ENCODE measurements at regions not wholly inside any gene's neighbourhood (a gene's known extent, or its start where the extent isn't known, plus 50 kb on each side); places are given as distances from the start of the nearest gene placed in this dataset.

GRCh38 chr5:98193921-98194760, 579.3 kb upstream of the RGMB start:
- Mint-ChIP-seq H3K27ac (ENCODE audit: unreplicated experiment) (no peak overlapping the region), H3K4me3 (ENCODE audit: unreplicated experiment) (no peak overlapping the region)
- CTCF ChIA-PET, result no interaction called here

DNA sequence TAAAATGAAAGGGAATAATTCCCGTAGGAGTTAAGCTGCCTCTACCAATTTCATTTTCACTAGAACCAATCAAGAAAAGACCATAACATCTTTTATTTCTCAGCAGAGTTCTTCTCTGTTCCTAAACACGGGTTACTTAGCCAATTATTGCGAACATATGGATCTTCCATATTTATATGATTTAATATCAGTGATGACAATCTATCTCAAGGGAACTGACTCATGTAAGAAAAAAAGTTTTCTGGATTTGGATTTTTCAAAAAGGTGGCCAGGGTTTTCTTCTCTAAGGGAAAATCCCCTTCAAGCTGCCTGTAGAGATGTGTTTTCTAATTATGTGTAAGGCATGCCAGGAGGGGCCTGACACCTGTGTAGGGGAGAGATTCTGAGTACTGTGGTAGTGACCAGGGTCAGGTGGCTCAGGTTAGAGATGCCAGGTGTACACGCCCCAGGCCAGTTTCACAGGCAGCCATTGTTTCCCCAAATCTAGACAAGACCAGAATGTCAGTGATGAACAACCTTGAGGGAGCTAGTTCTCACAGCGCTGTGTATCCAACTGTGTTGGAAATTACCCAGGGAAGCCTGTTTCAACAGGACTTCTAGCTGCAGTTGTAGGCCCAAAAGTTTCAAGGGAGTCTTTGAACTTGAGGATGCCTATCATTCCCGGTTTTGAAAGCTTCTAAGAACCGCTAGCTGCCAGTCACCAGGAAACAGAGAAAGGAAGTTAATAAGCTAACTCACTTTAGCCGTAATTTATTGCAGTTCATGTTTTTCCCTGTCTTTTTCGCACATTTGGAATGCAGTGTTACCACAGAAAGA, 572.5 kb upstream of the RGMB start:
- H3K36me3 Mint-ChIP-seq (ENCODE audit: insufficient read depth, unreplicated experiment), result no peaks in the 10 kb centered on the region
- Histone ChIP-seq H3K4me3 (ENCODE audit: low read depth, low read length) (no peak overlapping the region), H3K36me3 (ENCODE audit: control insufficient read depth, insufficient read depth, low read length) (no peaks in the 10 kb centered on the region), H3K4me1 (no peaks in the 10 kb centered on the region), H3K9me3 (no peaks in the 10 kb centered on the region), H3K27me3 (replicated peaks; ENCODE audit: control insufficient read depth, insufficient read depth, low read length) (no peaks in the 10 kb centered on the region)
- no TSS peak for BruUV-seq (replicated peaks)
- ChIA-PET CTCF (no interaction called here), POLR2A (no interaction called here)
- H3K4me1 Mint-ChIP-seq (ENCODE audit: low read depth, unreplicated experiment), result no peaks in the 10 kb centered on the region
- DNase-seq, result no peak
- H3K27me3 Mint-ChIP-seq (ENCODE audit: insufficient read depth, unreplicated experiment), result no peaks in the 10 kb centered on the region
- TF ChIP-seq CTCF (IDR thresholded peaks at IDR 0.05; ENCODE audit: insufficient read depth in 1 of 2, low read depth in 1 of 2, low read length in 1 of 2, severe bottlenecking in 1 of 2, unreplicated experiment in 1 of 2), result no peak
- intact Hi-C loops (cut with micrococcal nuclease; ENCODE audit: unreplicated experiment), result no loop called here
- no peak overlapping the region for H3K27ac Mint-ChIP-seq (ENCODE audit: unreplicated experiment)
- no peak overlapping the region for H3K4me3 Mint-ChIP-seq (ENCODE audit: unreplicated experiment)
- H3K9me3 Mint-ChIP-seq (ENCODE audit: unreplicated experiment), result no peaks in the 10 kb centered on the region

More at GRCh38 chr5:98193921-98194760, 579.3 kb upstream of the RGMB start:
- Mint-ChIP-seq H3K4me1 (ENCODE audit: low read depth, unreplicated experiment) (no peaks in the 10 kb centered on the region), H3K27me3 (ENCODE audit: insufficient read depth, unreplicated experiment) (no peaks in the 10 kb centered on the region), H3K9me3 (ENCODE audit: unreplicated experiment) (no peaks in the 10 kb centered on the region), H3K36me3 (ENCODE audit: insufficient read depth, unreplicated experiment) (no peaks in the 10 kb centered on the region)
- no peaks in the 10 kb centered on the region for H3K27me3 ChIP-seq (replicated peaks; ENCODE audit: control insufficient read depth, insufficient read depth, low read length)
- no peak for DNase-seq
- no TSS peak for BruUV-seq (replicated peaks)
- no peak for TF ChIP-seq CTCF (IDR thresholded peaks at IDR 0.05; ENCODE audit: insufficient read depth in 1 of 2, low read depth in 1 of 2, low read length in 1 of 2, severe bottlenecking in 1 of 2, unreplicated experiment in 1 of 2)
- no peak overlapping the region for H3K4me3 ChIP-seq (ENCODE audit: low read depth, low read length)
- no peaks in the 10 kb centered on the region for H3K36me3 ChIP-seq (ENCODE audit: control insufficient read depth, insufficient read depth, low read length)
- intact Hi-C loops (cut with micrococcal nuclease; ENCODE audit: unreplicated experiment), result no loop called here
- H3K4me1 ChIP-seq, result no peaks in the 10 kb centered on the region
- H3K9me3 ChIP-seq, result no peaks in the 10 kb centered on the region
- POLR2A ChIA-PET, result no interaction called here

GRCh38 chr5:98204798-98205197, 568.7 kb upstream of the RGMB start:
- H3K4me1 ChIP-seq, result no peaks in the 10 kb centered on the region
- CTCF ChIA-PET, result no interaction called here
- BruUV-seq (replicated peaks), result no TSS peak
- intact Hi-C loops (cut with micrococcal nuclease; ENCODE audit: unreplicated experiment), result no loop called here
- H3K36me3 Mint-ChIP-seq (ENCODE audit: insufficient read depth, unreplicated experiment), result no peaks in the 10 kb centered on the region
- peaks cover 4% of the 10 kb centered on the region for H3K27me3 Mint-ChIP-seq (ENCODE audit: insufficient read depth, unreplicated experiment)
- no peak overlapping the region for H3K4me3 ChIP-seq (ENCODE audit: low read depth, low read length)
- TF ChIP-seq CTCF (IDR thresholded peaks at IDR 0.05; ENCODE audit: insufficient read depth in 1 of 2, low read depth in 1 of 2, low read length in 1 of 2, severe bottlenecking in 1 of 2, unreplicated experiment in 1 of 2), result no peak
- no peak for DNase-seq
- no peak overlapping the region for H3K27ac Mint-ChIP-seq (ENCODE audit: unreplicated experiment)
- H3K4me1 Mint-ChIP-seq (ENCODE audit: low read depth, unreplicated experiment), result no peaks in the 10 kb centered on the region
- no peaks in the 10 kb centered on the region for H3K9me3 Mint-ChIP-seq (ENCODE audit: unreplicated experiment)
- no peak overlapping the region for H3K4me3 Mint-ChIP-seq (ENCODE audit: unreplicated experiment)
- POLR2A ChIA-PET, result no interaction called here
- H3K9me3 ChIP-seq, result no peaks in the 10 kb centered on the region
- H3K36me3 ChIP-seq (ENCODE audit: control insufficient read depth, insufficient read depth, low read length), result no peaks in the 10 kb centered on the region
- no peaks in the 10 kb centered on the region for H3K27me3 ChIP-seq (replicated peaks; ENCODE audit: control insufficient read depth, insufficient read depth, low read length)
